HG02970 (cell line): ENCODE measurements at regions not wholly inside any gene's neighbourhood (a gene's known extent, or its start where the extent isn't known, plus 50 kb on each side); places are given as distances from the start of the nearest gene placed in this dataset.
"Not testable (repeated sequence)": the region's sequence is repeated elsewhere in the genome, so short reads cannot be mapped to it uniquely, and the experiment has no call there.

Source experiments
- ATAC-seq: cut with Tn5 transposase; IDR thresholded peaks from one replicate; pipeline ENCODE4 v1.9.1; 2021; ENCODE audit warnings: mild to moderate bottlenecking, moderate library complexity, moderate number of reproducible peaks; ENCODE audit not compliant: unreplicated experiment, low FRiP score

DNA sequence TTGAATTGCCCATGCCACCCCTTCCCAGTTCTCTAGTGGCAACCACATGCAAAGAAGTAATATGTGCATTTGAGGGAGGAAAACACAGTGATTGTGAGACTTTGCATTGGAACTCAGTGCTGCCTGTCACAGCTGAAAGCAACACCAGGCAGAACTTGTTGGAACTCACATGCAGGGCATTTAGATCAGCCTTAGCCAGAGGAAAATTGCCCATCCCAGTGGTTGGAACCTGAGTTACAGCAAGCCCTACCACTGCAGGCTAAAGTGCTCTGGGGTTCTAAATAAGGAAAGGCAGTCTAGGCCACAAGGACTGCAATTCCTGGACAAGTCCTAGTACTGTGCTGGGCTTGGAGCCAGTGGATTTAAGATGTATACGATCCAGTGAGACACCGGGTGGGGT is 245.3 kb upstream of the UFL1 start:
- ATAC-seq: no peak

GRCh38 chr6:96276856-96277255 is 244.8 kb upstream of the UFL1 start:
- ATAC-seq: no peak

DNA sequence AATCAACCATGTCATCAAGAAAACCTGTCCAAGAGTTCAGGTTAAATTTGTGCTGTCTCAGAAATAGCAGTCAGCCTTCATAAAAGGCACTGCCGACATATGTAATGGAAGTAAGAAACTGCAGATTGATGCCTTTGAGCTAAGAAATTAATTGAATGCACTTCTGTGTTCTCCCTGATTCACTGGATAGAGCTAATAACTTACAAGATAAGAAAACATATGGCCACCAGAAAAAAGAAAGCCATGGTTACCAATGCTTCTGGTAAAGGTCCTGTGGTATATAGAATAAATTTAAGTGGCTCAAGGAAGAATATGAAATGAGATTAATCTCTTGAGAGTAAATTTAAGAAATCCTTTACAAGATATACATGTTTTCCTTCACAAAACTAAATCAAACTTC is 242.5 kb upstream of the UFL1 start:
- ATAC-seq: no peak

DNA sequence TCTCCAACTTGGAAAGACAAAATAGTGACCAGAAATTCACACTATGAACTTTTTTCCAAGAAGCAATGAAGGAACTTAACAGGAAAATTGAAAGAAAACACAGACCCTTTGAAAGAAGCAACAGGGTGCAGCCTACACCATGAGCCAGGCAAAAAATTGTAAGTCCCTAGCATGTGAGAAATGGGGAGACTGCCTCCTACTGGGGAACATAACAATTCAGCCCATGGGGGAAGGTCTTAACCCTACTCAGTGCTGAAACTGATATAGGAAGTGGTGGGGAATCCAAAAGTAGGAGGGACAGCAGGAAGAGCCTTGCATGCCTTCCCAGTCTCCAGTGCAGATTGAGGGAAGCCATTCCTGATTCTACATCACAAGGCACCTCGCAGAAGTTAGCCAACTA is 235.1 kb upstream of the UFL1 start:
- ATAC-seq: no peak

DNA sequence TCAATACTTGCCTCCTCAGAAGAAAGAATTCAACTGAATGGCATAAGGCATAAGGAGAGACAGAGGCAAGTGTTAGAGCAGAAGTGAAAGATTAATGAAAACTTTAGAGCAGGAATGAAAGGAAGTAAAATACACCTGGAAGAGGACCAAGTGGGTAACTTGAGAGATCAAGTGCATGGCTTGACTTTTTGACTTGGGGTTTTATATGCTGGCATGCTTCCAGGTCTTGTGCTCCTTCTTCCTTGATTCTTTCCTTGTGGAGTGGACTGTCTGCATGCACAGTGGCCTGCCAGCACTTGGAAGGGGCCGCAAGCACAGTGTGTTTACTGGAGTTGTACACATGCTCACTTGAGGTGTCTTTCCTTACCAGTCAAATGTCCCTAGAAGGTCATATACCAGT is 222.1 kb upstream of the UFL1 start:
- no peak for ATAC-seq

GRCh38 chr6:96301023-96301422 is 220.6 kb upstream of the UFL1 start:
- ATAC-seq: no peak

DNA sequence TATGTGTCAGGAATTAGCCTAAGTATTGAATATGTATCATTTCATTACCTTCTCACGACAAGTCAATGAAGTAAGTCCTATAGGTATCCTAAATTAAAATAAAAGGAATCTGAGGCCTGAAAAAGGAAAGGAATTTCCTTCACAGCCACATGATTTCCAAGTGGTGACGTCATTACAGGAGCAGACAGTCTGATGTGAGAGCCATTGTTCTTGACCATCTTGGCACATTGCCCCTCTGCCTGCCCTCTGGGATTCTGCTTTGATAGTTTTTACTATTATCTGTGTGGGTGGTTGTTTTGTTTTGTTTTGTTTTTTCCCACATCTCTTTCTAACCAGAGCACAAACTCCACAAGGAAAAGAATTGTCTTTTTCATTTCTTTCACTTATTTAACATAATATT is 219.8 kb upstream of the UFL1 start:
- ATAC-seq: no peak

GRCh38 chr6:96302991-96303390 is 218.6 kb upstream of the UFL1 start:
- ATAC-seq: no peak

DNA sequence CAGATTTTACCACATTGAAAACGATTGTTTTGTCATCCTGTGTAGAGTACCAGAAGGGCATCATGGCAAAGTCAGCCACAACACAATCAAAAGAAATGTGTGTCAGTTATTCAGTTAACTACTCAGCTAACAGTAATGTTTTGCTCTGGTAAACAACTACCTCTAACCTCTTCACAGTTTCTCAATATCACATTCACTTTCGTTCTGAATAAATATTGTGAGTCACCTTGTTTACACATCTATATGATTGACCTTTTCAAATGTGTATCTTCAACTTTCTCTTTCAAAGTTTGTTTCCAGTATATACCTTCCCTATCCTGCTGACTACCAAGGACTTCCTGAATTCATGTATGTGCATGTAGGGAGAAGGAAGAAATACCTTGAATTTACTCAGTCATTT is 216.6 kb upstream of the UFL1 start:
- peak; percentile 83 for ATAC-seq

GRCh38 chr6:96330884-96331283 is 190.7 kb upstream of the UFL1 start:
- no peak for ATAC-seq

DNA sequence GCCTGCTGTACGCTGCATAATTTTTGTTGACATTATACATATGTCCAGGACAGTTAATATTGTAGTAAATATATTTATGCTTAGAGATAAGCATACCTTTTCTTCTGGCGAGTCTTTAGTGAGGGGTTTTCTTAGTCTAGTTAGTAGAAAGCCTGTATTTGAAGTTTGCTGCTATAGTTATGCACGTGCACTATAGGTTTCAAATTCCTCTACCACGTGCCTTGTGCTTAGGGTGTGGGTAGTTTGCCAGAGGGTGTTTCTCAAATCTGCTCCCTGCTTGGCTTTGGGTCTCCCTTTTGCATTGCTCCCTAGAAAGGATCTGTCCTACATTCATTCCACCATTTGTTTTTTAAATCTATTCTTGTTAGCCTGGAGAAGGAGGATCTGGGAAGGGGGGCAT is 181.4 kb upstream of the UFL1 start:
- ATAC-seq: no peak

- ATAC-seq: no peak
These were observed 176.1 kb upstream of the UFL1 start for GRCh38 chr6:96345501-96345900.

GRCh38 chr6:96381246-96381645 is 140.4 kb upstream of the UFL1 start:
- ATAC-seq: no peak

GRCh38 chr6:96391776-96392360 is 129.7 kb upstream of the UFL1 start:
- ATAC-seq: no peak

- no peak for ATAC-seq
These were observed 126.9 kb upstream of the UFL1 start for GRCh38 chr6:96394727-96395126.

GRCh38 chr6:96410467-96410866 is 111.1 kb upstream of the UFL1 start:
- ATAC-seq: no peak

DNA sequence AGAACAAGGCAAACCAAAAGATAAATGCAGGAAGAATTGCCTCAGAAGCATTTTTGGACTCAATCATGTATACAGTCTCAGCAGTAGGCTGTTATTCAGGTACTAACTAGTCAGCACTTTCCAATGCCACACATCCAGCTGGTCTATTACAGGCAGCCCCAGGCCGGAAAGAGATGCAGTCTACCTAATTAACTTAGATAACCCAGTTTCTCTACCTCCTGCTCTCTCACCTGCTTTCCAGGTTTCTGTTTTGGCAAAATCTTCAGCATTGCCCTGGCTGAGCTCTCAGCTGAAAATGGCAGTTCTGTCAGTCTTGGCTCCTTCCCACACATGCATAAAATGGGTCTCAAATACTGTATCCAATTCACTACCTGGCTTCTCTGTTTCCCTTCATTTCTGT is 101.3 kb upstream of the UFL1 start:
- no peak for ATAC-seq

DNA sequence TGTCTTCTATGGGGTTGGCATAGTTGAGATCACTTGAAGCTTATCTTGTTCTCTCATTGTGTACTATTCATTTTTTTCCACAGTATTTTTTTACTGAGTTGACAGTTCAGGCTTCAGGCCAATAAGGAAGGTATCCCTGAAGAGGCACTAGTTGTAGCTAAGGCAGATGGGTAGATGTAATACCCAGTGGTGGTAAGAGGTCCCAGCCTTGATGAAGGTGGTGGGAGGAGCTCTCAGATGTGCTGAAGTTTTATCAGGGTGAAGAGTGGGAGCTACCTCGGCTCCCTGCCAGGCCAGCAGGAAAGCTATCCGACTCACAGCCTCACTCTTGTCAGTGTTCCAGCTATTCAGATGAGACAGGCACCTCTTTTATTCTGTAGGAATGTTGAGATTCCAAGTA is 87.7 kb upstream of the UFL1 start:
- ATAC-seq: no peak

DNA sequence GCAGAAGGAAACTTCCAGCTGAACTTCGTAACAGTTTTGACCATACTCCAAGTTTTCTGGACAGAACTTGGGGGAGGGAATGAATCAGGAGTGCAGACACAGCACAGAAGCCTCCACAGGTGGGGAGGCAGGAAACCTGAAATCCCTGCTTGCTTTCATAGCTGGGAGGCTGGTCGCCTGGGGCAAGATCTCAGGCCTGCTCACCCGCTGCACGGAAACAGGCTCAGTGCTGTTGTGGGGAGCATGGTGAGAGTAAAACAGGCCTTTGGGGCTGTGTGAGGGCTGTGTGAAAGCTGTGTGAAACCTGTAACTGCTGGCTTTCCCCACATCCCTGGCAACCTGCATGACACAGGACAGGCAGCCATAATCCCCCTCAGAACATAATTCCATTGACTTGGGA is 85.2 kb upstream of the UFL1 start:
- ATAC-seq: no peak

DNA sequence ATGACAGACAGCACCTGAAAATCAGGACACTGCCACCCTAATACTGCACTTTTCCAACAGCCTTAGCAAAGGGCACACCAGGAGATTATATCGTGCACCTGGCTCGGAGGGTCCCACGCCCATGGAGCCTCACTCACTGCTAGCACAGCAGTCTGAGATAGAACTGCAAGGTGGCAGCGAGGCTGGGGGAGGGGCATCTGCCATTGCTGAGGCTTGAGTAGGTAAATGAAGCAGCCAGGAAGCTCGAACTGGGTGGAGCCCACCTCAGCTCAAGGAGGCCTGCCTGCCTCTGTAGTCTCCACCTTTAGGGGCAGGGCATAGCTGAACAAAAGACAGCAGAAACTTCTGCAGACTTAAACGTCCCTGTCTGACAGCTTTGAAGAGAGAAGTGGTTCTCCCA is 84.4 kb upstream of the UFL1 start:
- ATAC-seq: not testable (repeated sequence)

GRCh38 chr6:96450082-96450769 is 71.4 kb upstream of the UFL1 start:
- no peak for ATAC-seq

GRCh38 chr6:96450770-96451130 is 70.9 kb upstream of the UFL1 start:
- ATAC-seq: no peak

GRCh38 chr6:96458771-96459170 is 62.8 kb upstream of the UFL1 start:
- no peak for ATAC-seq
